SK-N-SH (cell line): ENCODE measurements at regions not wholly inside any gene's neighbourhood (a gene's known extent, or its start where the extent isn't known, plus 50 kb on each side); places are given as distances from the start of the nearest gene placed in this dataset.

Experiments used
- CTCF ChIA-PET: fragments of 300-600, 350-600 bp; formaldehyde crosslinking; extraction: SDS; loops from one replicate; lab custom pipeline; 2021; lab: Yijun Ruan, JAX
- POLR2A ChIA-PET: fragments of 350-600 bp; sonication (Branson Sonifier 250); formaldehyde crosslinking; extraction: SDS; loops from one replicate; lab custom pipeline; 2020; ENCODE audit warnings: antibody characterized with exemption, inconsistent platforms; lab: Yijun Ruan, JAX
- DNase-seq: peaks from one replicate; pipeline ENCODE4 v3.0.0; 2012
- H2AFZ ChIP-seq: fragments of 200-600 bp; sonication (generic); 2 replicates; pipeline ENCODE4 v1.8.1; 2016; ENCODE audit warnings: antibody characterized with exemption, mild to moderate bottlenecking, low read depth
- H3F3A ChIP-seq: fragments of 200-600 bp; sonication (generic); replicated peaks from 2 replicates; pipeline ENCODE3; 2016; ENCODE audit warnings: antibody characterized with exemption, mild to moderate bottlenecking; ENCODE audit not compliant: insufficient read depth
- H3K27ac ChIP-seq, 2 experiments: fragments of 200-500 bp in 1 of 2; fragments of 200-600 bp in 1 of 2; sonication (Bioruptor generic) in 1 of 2; sonication (generic), shearing (Covaris generic) in 1 of 2; 2 replicates each; pipeline versions ENCODE4 v1.5.1 to v1.6.1; 2014 to 2016; ENCODE audit warnings: low read depth in 2 of 2, inconsistent platforms in 1 of 2, low read length in 1 of 2, mild to moderate bottlenecking in 1 of 2, mixed read lengths in 1 of 2
- H3K27me3 ChIP-seq: fragments of 200-600 bp; sonication (generic), shearing (Covaris generic); 2 replicates; pipeline ENCODE4 v1.6.1; 2016; ENCODE audit warnings: mixed run types; ENCODE audit not compliant: insufficient read depth
- H3K36me3 ChIP-seq, 2 experiments: fragments of 200-500 bp in 1 of 2; fragments of 200-600 bp in 1 of 2; sonication (Bioruptor generic) in 1 of 2; sonication (generic) in 1 of 2; replicated peaks in 1 of 2; 2 replicates each; pipeline versions ENCODE3 to v1.5.1; 2014 to 2016; ENCODE audit warnings: low read length in 1 of 2, mild to moderate bottlenecking in 1 of 2; ENCODE audit not compliant: insufficient read depth in 2 of 2, control insufficient read depth in 1 of 2
- H3K4me1 ChIP-seq, 2 experiments: fragments of 200-500 bp in 1 of 2; fragments of 200-600 bp in 1 of 2; sonication (Bioruptor generic) in 1 of 2; sonication (generic), shearing (Covaris generic) in 1 of 2; 2 replicates each; pipeline versions ENCODE4 v1.5.1 to v1.6.1; 2014 to 2016; ENCODE audit warnings: low read depth in 1 of 2, low read length in 1 of 2, mixed run types in 1 of 2; ENCODE audit not compliant: insufficient read depth in 2 of 2, control insufficient read depth in 1 of 2
- H3K4me2 ChIP-seq: fragments of 200-600 bp; sonication (generic), shearing (Covaris generic); 2 replicates; pipeline ENCODE4 v1.6.1; 2017; ENCODE audit warnings: mixed run types
- H3K4me3 ChIP-seq, 2 experiments: fragments of 200-500 bp in 1 of 2; fragments of 200-600 bp in 1 of 2; sonication (Bioruptor generic) in 1 of 2; sonication (generic), shearing (Covaris generic) in 1 of 2; 2 replicates each; pipeline versions ENCODE4 v1.5.1 to v1.8.1; 2014 to 2016; ENCODE audit warnings: low read depth in 2 of 2, inconsistent platforms in 1 of 2, low read length in 1 of 2, mild to moderate bottlenecking in 1 of 2, mixed read lengths in 1 of 2, moderate library complexity in 1 of 2
- H3K79me2 ChIP-seq: fragments of 200-600 bp; sonication (generic); 2 replicates; pipeline ENCODE4 v1.8.1; 2017; ENCODE audit warnings: mild to moderate bottlenecking; ENCODE audit not compliant: insufficient read depth
- H3K9ac ChIP-seq: fragments of 200-600 bp; sonication (generic); 2 replicates; pipeline ENCODE4 v1.6.1; 2017; ENCODE audit warnings: mixed run types
- H3K9me2 ChIP-seq: fragments of 200-600 bp; sonication (generic); 2 replicates; pipeline ENCODE4 v1.6.1; 2017; ENCODE audit warnings: mixed run types
- H3K9me3 ChIP-seq: fragments of 200-600 bp; sonication (generic); 2 replicates; pipeline ENCODE4 v1.6.1; 2017; ENCODE audit warnings: mixed run types, mild to moderate bottlenecking, moderate library complexity
- H4K20me1 ChIP-seq: fragments of 200-600 bp; sonication (generic); 2 replicates; pipeline ENCODE4 v1.6.1; 2017; ENCODE audit warnings: mild to moderate bottlenecking, mixed run types; ENCODE audit not compliant: insufficient read depth
- ELF1 ChIP-seq: IDR thresholded peaks from 2 replicates; pipeline ENCODE4 v1.4.0; 2012
- EP300 ChIP-seq, 2 experiments: IDR thresholded peaks; 2 replicates each; pipeline versions ENCODE4 v1.4.0 to v1.6.1; 2012; ENCODE audit warnings: borderline replicate concordance in 1 of 2, low read depth in 1 of 2, low read length in 1 of 2
- EZH2phosphoT487 ChIP-seq: fragments of 200-600 bp; sonication (generic); IDR thresholded peaks from 2 replicates; pipeline ENCODE4 v1.6.1; 2017; ENCODE audit warnings: low read depth, mixed run types, mild to moderate bottlenecking, antibody characterized with exemption, moderate library complexity, borderline replicate concordance
- GATA2 ChIP-seq: sonication (generic); formaldehyde crosslinking; IDR thresholded peaks from 2 replicates; pipeline ENCODE4 v1.5.0; 2020; ENCODE audit warnings: mild to moderate bottlenecking, missing genetic modification reagents
- JUND ChIP-seq: IDR thresholded peaks from 2 replicates; pipeline ENCODE4 v1.4.0; 2012
- MEF2A ChIP-seq: IDR thresholded peaks from 2 replicates; pipeline ENCODE4 v1.4.0; 2012; ENCODE audit warnings: low read depth, borderline replicate concordance
- MXI1 ChIP-seq: IDR thresholded peaks from 2 replicates; pipeline ENCODE4 v1.6.1; 2012; ENCODE audit warnings: mild to moderate bottlenecking, low read depth, low read length, improper control_type of control experiment
- NRF1 ChIP-seq: IDR thresholded peaks from 2 replicates; pipeline ENCODE4 v1.6.1; 2012; ENCODE audit warnings: low read depth, mild to moderate bottlenecking, low read length
- RAD21 ChIP-seq: IDR thresholded peaks from 2 replicates; pipeline ENCODE4 v1.6.1; 2012; ENCODE audit warnings: mild to moderate bottlenecking, low read length
- RCOR1 ChIP-seq: fragments of 150-350 bp; IDR thresholded peaks from 2 replicates; pipeline ENCODE4 v1.6.1; 2017; ENCODE audit warnings: antibody characterized with exemption, low read length
- SMC3 ChIP-seq: IDR thresholded peaks from 2 replicates; pipeline ENCODE4 v1.6.1; 2012; ENCODE audit warnings: low read depth, low read length, improper control_type of control experiment
- TCF12 ChIP-seq: IDR thresholded peaks from 2 replicates; pipeline ENCODE4 v1.4.0; 2012
- TEAD4 ChIP-seq: IDR thresholded peaks from 2 replicates; pipeline ENCODE4 v1.4.0; 2012; ENCODE audit warnings: mild to moderate bottlenecking, borderline replicate concordance; ENCODE audit not compliant: insufficient read depth
- WGBS: methylation state at CpG from one replicate; pipeline ENCODE4 v1.1.6; 2017; ENCODE audit warnings: low lambda C conversion rate; 5-methylcytosine and 5-hydroxymethylcytosine counted together
- TF ChIP-seq, protein P1 (sequence below): IDR thresholded peaks from 2 replicates; pipeline ENCODE4 v1.6.1; 2012; ENCODE audit warnings: mild to moderate bottlenecking, low read depth, low read length, moderate library complexity
- TF ChIP-seq, protein P2 (sequence below): fragments of 150-350 bp; IDR thresholded peaks from 2 replicates; pipeline ENCODE4 v1.6.1; 2016; ENCODE audit warnings: mild to moderate bottlenecking, low read depth, low read length
- TF ChIP-seq, protein P3 (sequence below): IDR thresholded peaks from 2 replicates; pipeline ENCODE4 v1.4.0; 2012; ENCODE audit warnings: low read depth

DNA sequence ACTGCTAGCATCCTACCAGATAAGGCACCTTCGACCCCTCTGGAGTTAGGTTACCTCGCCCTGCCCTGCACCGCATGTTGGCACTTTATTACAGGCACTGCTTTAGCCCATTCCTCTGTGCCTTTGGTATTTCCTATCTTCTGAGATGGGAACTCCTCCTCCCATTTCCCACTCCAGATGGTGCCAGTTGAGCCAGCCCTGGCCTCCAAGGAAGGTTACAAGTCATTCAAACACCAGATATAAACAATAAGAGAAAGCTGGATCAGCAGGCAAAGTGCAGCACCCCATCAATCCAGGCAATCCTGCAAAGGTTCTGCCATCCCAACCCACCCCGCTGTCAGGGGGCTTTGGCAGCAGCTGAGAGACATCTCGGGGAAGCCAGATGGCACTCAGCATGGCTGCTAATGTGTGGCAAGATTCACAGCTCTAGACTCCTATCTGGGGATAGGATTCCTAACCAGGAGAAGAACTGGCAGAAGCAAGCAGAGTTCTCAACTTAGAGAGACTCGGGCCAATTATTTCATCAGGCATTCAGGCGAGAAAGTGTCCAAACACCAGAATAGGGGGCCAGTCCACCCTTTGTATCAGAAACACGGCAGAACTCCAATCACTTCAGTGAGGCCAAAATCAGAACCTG lies 113.0 kb downstream of the COPRS start:
- H4K20me1 ChIP-seq, result no peaks in the 10 kb centered on the region
- no peak for DNase-seq
- CTCF ChIA-PET, result no interaction called here

DNA sequence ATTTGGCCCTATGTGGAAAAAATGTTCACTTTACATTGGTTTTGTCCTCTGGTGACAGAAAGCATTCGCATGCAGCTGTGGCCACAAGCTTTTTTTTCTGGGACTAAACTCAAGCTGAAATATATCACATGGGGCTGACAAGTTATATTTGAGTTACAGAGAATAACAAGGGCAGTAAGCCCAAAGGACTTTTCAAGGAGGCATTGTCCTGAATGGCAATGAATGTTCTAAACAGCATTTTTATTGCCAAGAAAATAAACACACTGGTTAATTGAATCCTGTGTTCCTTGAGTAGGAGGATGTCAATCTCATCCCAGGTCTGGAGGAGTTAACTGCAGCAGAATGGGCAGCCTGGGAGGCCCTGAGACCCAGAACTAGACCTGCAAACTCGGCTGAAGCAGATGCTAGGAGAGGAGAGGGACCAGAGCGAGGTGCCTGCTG lies 114.5 kb downstream of the COPRS start:
- H3K4me1 ChIP-seq, result peaks cover 0 to 34% of the 10 kb centered on the region in 2 experiments; a peak in 3 of 4 replicates
- POLR2A ChIA-PET, result no interaction called here
- CTCF ChIA-PET, result no interaction called here
- no peaks in the 10 kb centered on the region for H3K9me2 ChIP-seq
- H3K79me2 ChIP-seq, result no peaks in the 10 kb centered on the region
- no peaks in the 10 kb centered on the region for H4K20me1 ChIP-seq
- H3K4me2 ChIP-seq, result peak overlapping the region; percentile 46; the same call in 1 of the 2 replicates
- H3K9ac ChIP-seq, result 0 out of 2 replicates have a peak overlapping the region, but pooled peaks have one; percentile 11
- H2AFZ ChIP-seq, result 0 out of 2 replicates have a peak overlapping the region, but pooled peaks have one; percentile 7
- H3K9me3 ChIP-seq, result no peaks in the 10 kb centered on the region
- peak overlapping the region; percentile 24 to 86; a peak in 3 of 4 replicates for H3K27ac ChIP-seq
- H3K4me3 ChIP-seq, result no peak overlapping the region
- no peaks in the 10 kb centered on the region for H3K36me3 ChIP-seq
- H3K27me3 ChIP-seq, result no peaks in the 10 kb centered on the region
- no peak for DNase-seq
- peaks cover 14% of the 10 kb centered on the region for H3F3A ChIP-seq
- WGBS, result 62% methylated on average over 3 of the region's 3 CpGs
- peak; percentile 49 to 51; a peak in 3 of 4 replicates for TF ChIP-seq EP300 (IDR thresholded peaks at IDR 0.05; ENCODE audit: borderline replicate concordance in 1 of 2, low read depth in 1 of 2, low read length in 1 of 2)
- TF ChIP-seq ELF1, result no peak
- TF ChIP-seq NRF1, result no peak
- TF ChIP-seq MEF2A, result peak; percentile 44; the same call in 1 of the 2 replicates
- TF ChIP-seq MXI1, result no peak
- 0 out of 2 replicates have a peak, but pooled peaks have one; percentile 6 for TF ChIP-seq JUND
- TF ChIP-seq, protein P1, sequence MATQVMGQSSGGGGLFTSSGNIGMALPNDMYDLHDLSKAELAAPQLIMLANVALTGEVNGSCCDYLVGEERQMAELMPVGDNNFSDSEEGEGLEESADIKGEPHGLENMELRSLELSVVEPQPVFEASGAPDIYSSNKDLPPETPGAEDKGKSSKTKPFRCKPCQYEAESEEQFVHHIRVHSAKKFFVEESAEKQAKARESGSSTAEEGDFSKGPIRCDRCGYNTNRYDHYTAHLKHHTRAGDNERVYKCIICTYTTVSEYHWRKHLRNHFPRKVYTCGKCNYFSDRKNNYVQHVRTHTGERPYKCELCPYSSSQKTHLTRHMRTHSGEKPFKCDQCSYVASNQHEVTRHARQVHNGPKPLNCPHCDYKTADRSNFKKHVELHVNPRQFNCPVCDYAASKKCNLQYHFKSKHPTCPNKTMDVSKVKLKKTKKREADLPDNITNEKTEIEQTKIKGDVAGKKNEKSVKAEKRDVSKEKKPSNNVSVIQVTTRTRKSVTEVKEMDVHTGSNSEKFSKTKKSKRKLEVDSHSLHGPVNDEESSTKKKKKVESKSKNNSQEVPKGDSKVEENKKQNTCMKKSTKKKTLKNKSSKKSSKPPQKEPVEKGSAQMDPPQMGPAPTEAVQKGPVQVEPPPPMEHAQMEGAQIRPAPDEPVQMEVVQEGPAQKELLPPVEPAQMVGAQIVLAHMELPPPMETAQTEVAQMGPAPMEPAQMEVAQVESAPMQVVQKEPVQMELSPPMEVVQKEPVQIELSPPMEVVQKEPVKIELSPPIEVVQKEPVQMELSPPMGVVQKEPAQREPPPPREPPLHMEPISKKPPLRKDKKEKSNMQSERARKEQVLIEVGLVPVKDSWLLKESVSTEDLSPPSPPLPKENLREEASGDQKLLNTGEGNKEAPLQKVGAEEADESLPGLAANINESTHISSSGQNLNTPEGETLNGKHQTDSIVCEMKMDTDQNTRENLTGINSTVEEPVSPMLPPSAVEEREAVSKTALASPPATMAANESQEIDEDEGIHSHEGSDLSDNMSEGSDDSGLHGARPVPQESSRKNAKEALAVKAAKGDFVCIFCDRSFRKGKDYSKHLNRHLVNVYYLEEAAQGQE, result no peak
- TF ChIP-seq EZH2phosphoT487, result no peak
- TF ChIP-seq, protein P2, sequence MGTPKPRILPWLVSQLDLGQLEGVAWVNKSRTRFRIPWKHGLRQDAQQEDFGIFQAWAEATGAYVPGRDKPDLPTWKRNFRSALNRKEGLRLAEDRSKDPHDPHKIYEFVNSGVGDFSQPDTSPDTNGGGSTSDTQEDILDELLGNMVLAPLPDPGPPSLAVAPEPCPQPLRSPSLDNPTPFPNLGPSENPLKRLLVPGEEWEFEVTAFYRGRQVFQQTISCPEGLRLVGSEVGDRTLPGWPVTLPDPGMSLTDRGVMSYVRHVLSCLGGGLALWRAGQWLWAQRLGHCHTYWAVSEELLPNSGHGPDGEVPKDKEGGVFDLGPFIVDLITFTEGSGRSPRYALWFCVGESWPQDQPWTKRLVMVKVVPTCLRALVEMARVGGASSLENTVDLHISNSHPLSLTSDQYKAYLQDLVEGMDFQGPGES, result no peak

More for the DNA sequence above, 113.0 kb downstream of the COPRS start:
- TF ChIP-seq RAD21 (no peak), TEAD4 (no peak), GATA2 (no peak), RCOR1 (no peak), SMC3 (no peak), TCF12 (peak; percentile 12; the same call in 1 of the 2 replicates), ELF1 (no peak), MEF2A (no peak)
- TF ChIP-seq, protein P3, sequence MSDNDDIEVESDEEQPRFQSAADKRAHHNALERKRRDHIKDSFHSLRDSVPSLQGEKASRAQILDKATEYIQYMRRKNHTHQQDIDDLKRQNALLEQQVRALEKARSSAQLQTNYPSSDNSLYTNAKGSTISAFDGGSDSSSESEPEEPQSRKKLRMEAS, result 0 out of 2 replicates have a peak, but pooled peaks have one; percentile 23
- TF ChIP-seq, protein P1, result no peak
- H3F3A ChIP-seq, result no peaks in the 10 kb centered on the region
- no peaks in the 10 kb centered on the region for H3K9me2 ChIP-seq
- H3K4me2 ChIP-seq, result no peak overlapping the region
- POLR2A ChIA-PET, result no interaction called here
- 92% methylated on average over 6 of the region's 8 CpGs for WGBS
- H3K4me1 ChIP-seq, result peaks cover 0 to 20% of the 10 kb centered on the region in 2 experiments; a peak in 3 of 4 replicates
- H3K27me3 ChIP-seq, result no peaks in the 10 kb centered on the region
- no peak overlapping the region for H3K4me3 ChIP-seq
- H3K9ac ChIP-seq, result no peak overlapping the region
- H3K36me3 ChIP-seq, result no peaks in the 10 kb centered on the region
- H3K9me3 ChIP-seq, result no peaks in the 10 kb centered on the region
- peak overlapping the region in 1 of 2 experiments; percentile 86; a peak in 1 of 4 replicates for H3K27ac ChIP-seq
- no peak overlapping the region; the same call in 1 of the 2 replicates for H2AFZ ChIP-seq
- H3K79me2 ChIP-seq, result no peaks in the 10 kb centered on the region
